Karpas-422 (cell line): ENCODE measurements at regions not wholly inside any gene's neighbourhood (a gene's known extent, or its start where the extent isn't known, plus 50 kb on each side); places are given as distances from the start of the nearest gene placed in this dataset.
"Not testable (repeated sequence)": the region's sequence is repeated elsewhere in the genome, so short reads cannot be mapped to it uniquely, and the experiment has no call there.

ENCODE experiments used
- DNase-seq: peaks from one replicate; pipeline ENCODE4 v3.0.0-alpha.2; 2015
- H2AFZ ChIP-seq: fragments of 200-600 bp; sonication (generic); 2 replicates; pipeline ENCODE4 v1.6.1; 2014; ENCODE audit warnings: antibody characterized with exemption, low read length, mixed read lengths
- H3K27ac ChIP-seq: fragments of 200-600 bp; sonication (generic); 2 replicates; pipeline ENCODE4 v1.5.1; 2014; ENCODE audit warnings: mild to moderate bottlenecking, low read length, moderate library complexity
- H3K27me3 ChIP-seq: fragments of 200-600 bp; sonication (generic); 2 replicates; pipeline ENCODE4 v1.6.1; 2014; ENCODE audit warnings: low read length, mixed read lengths
- H3K36me3 ChIP-seq: fragments of 200-600 bp; sonication (generic); 2 replicates; pipeline ENCODE4 v1.6.1; 2014; ENCODE audit warnings: low read length, mixed read lengths; ENCODE audit not compliant: insufficient read depth
- H3K4me1 ChIP-seq: fragments of 200-600 bp; sonication (generic); 2 replicates; pipeline ENCODE4 v1.6.1; 2014; ENCODE audit warnings: mild to moderate bottlenecking, low read length, mixed read lengths
- H3K4me2 ChIP-seq: fragments of 200-600 bp; sonication (generic); 2 replicates; pipeline ENCODE4 v1.6.1; 2014; ENCODE audit warnings: low read length, low read depth, mild to moderate bottlenecking; ENCODE audit not compliant: poor library complexity, severe bottlenecking
- H3K4me3 ChIP-seq: fragments of 200-600 bp; sonication (generic); 2 replicates; pipeline ENCODE4 v1.5.1; 2014; ENCODE audit warnings: mild to moderate bottlenecking, antibody characterized with exemption, low read length, mixed read lengths
- H3K79me2 ChIP-seq: fragments of 200-600 bp; sonication (generic); 2 replicates; pipeline ENCODE4 v1.6.1; 2014; ENCODE audit warnings: mild to moderate bottlenecking, low read length, mixed read lengths
- H3K9ac ChIP-seq: fragments of 200-600 bp; sonication (generic); 2 replicates; pipeline ENCODE4 v1.6.0; 2014; ENCODE audit warnings: low read length
- H3K9me2 ChIP-seq: fragments of 200-600 bp; sonication (generic), shearing (Covaris generic); replicated peaks from 2 replicates; pipeline ENCODE4 v1.6.0; 2014; ENCODE audit warnings: mild to moderate bottlenecking, low read length, moderate library complexity; ENCODE audit not compliant: insufficient read depth
- H3K9me3 ChIP-seq: fragments of 300-700, 200-600 bp; sonication (generic); 2 replicates; pipeline ENCODE4 v1.6.1; 2014; ENCODE audit warnings: low read length, mixed read lengths
- H4K20me1 ChIP-seq: fragments of 200-600 bp; sonication (generic); 2 replicates; pipeline ENCODE4 v1.6.1; 2014; ENCODE audit warnings: mild to moderate bottlenecking, antibody characterized with exemption, low read length, low read depth; ENCODE audit not compliant: insufficient read depth

- no peak overlapping the region for H3K4me3 ChIP-seq
- no peaks in the 10 kb centered on the region for H3K36me3 ChIP-seq
- H3K27ac ChIP-seq: no peak overlapping the region
- H3K79me2 ChIP-seq: no peaks in the 10 kb centered on the region
- DNase-seq: no peak
- H2AFZ ChIP-seq: no peak overlapping the region
- H4K20me1 ChIP-seq: no peaks in the 10 kb centered on the region
- no peaks in the 10 kb centered on the region for H3K4me1 ChIP-seq
- H3K9me3 ChIP-seq: no peaks in the 10 kb centered on the region
- H3K27me3 ChIP-seq: no peaks in the 10 kb centered on the region
- no peak overlapping the region for H3K9ac ChIP-seq
- H3K9me2 ChIP-seq: no peaks in the 10 kb centered on the region
- H3K4me2 ChIP-seq: no peak overlapping the region
Observed at GRCh38 chr12:88361493-88361892, 218.8 kb downstream of the KITLG start.

GRCh38 chr12:88362439-88362838, 217.8 kb downstream of the KITLG start:
- H3K9ac ChIP-seq: no peak overlapping the region
- H3K36me3 ChIP-seq: no peaks in the 10 kb centered on the region
- no peaks in the 10 kb centered on the region for H3K9me2 ChIP-seq
- H3K4me2 ChIP-seq: no peak overlapping the region
- H2AFZ ChIP-seq: no peak overlapping the region
- H3K4me3 ChIP-seq: no peak overlapping the region
- no peaks in the 10 kb centered on the region for H3K79me2 ChIP-seq
- no peak overlapping the region for H3K27ac ChIP-seq
- no peaks in the 10 kb centered on the region for H3K4me1 ChIP-seq
- no peaks in the 10 kb centered on the region for H3K27me3 ChIP-seq
- no peaks in the 10 kb centered on the region for H4K20me1 ChIP-seq
- DNase-seq: no peak
- no peaks in the 10 kb centered on the region for H3K9me3 ChIP-seq

GRCh38 chr12:88365403-88365802, 214.9 kb downstream of the KITLG start:
- no peaks in the 10 kb centered on the region for H3K79me2 ChIP-seq

GRCh38 chr12:88366101-88366500, 214.2 kb downstream of the KITLG start:
- Histone ChIP-seq H3K9me3 (no peaks in the 10 kb centered on the region), H3K27ac (no peak overlapping the region), H4K20me1 (no peaks in the 10 kb centered on the region), H2AFZ (no peak overlapping the region), H3K27me3 (no peaks in the 10 kb centered on the region), H3K79me2 (no peaks in the 10 kb centered on the region), H3K4me1 (no peaks in the 10 kb centered on the region), H3K4me2 (no peak overlapping the region), H3K4me3 (no peak overlapping the region), H3K9ac (no peak overlapping the region), H3K36me3 (no peaks in the 10 kb centered on the region), H3K9me2 (no peaks in the 10 kb centered on the region)
- DNase-seq: peak; percentile 30

More at GRCh38 chr12:88365403-88365802, 214.9 kb downstream of the KITLG start:
- H3K4me1 ChIP-seq: no peaks in the 10 kb centered on the region
- H3K4me2 ChIP-seq: no peak overlapping the region
- H3K9me3 ChIP-seq: no peaks in the 10 kb centered on the region
- H3K27me3 ChIP-seq: no peaks in the 10 kb centered on the region
- no peak overlapping the region for H3K27ac ChIP-seq
- no peaks in the 10 kb centered on the region for H4K20me1 ChIP-seq
- H3K9ac ChIP-seq: no peak overlapping the region
- H2AFZ ChIP-seq: no peak overlapping the region
- no peaks in the 10 kb centered on the region for H3K36me3 ChIP-seq
- no peaks in the 10 kb centered on the region for H3K9me2 ChIP-seq
- no peak overlapping the region for H3K4me3 ChIP-seq
- no peak for DNase-seq

GRCh38 chr12:88367231-88367630, 213.0 kb downstream of the KITLG start:
- H2AFZ ChIP-seq: no peak overlapping the region
- H3K9ac ChIP-seq: no peak overlapping the region
- H4K20me1 ChIP-seq: no peaks in the 10 kb centered on the region
- no peak overlapping the region for H3K4me3 ChIP-seq
- no peaks in the 10 kb centered on the region for H3K4me1 ChIP-seq
- H3K79me2 ChIP-seq: no peaks in the 10 kb centered on the region
- H3K9me2 ChIP-seq: no peaks in the 10 kb centered on the region
- no peaks in the 10 kb centered on the region for H3K27me3 ChIP-seq
- no peaks in the 10 kb centered on the region for H3K36me3 ChIP-seq
- no peaks in the 10 kb centered on the region for H3K9me3 ChIP-seq
- H3K27ac ChIP-seq: no peak overlapping the region
- DNase-seq: no peak
- H3K4me2 ChIP-seq: no peak overlapping the region

GRCh38 chr12:88368077-88368476, 212.2 kb downstream of the KITLG start:
- DNase-seq, H3K9ac ChIP-seq, H3K4me1 ChIP-seq, H3K36me3 ChIP-seq, H3K27ac ChIP-seq, H3K27me3 ChIP-seq, H3K4me3 ChIP-seq, H2AFZ ChIP-seq, H3K9me3 ChIP-seq, H3K4me2 ChIP-seq, H3K79me2 ChIP-seq, H3K9me2 ChIP-seq, H4K20me1 ChIP-seq: not testable (repeated sequence)

- peak; percentile 10 for DNase-seq
- Histone ChIP-seq H2AFZ (no peak overlapping the region), H3K36me3 (no peaks in the 10 kb centered on the region), H3K27me3 (no peaks in the 10 kb centered on the region), H3K79me2 (no peaks in the 10 kb centered on the region), H3K4me3 (no peak overlapping the region), H3K9ac (no peak overlapping the region), H4K20me1 (no peaks in the 10 kb centered on the region), H3K9me3 (no peaks in the 10 kb centered on the region), H3K4me1 (no peaks in the 10 kb centered on the region; the same call in 1 of the 2 replicates), H3K4me2 (no peak overlapping the region), H3K9me2 (no peaks in the 10 kb centered on the region), H3K27ac (no peak overlapping the region)
Observed at GRCh38 chr12:88371416-88372183, 208.7 kb downstream of the KITLG start.

- H4K20me1 ChIP-seq: no peaks in the 10 kb centered on the region
- no peak overlapping the region for H2AFZ ChIP-seq
- H3K4me3 ChIP-seq: no peak overlapping the region
- no peaks in the 10 kb centered on the region for H3K27me3 ChIP-seq
- H3K9me2 ChIP-seq: no peaks in the 10 kb centered on the region
- DNase-seq: no peak
- no peak overlapping the region for H3K4me2 ChIP-seq
- H3K27ac ChIP-seq: no peak overlapping the region
- H3K9me3 ChIP-seq: no peaks in the 10 kb centered on the region
- no peak overlapping the region for H3K9ac ChIP-seq
- no peaks in the 10 kb centered on the region for H3K36me3 ChIP-seq
- H3K4me1 ChIP-seq: no peaks in the 10 kb centered on the region; the same call in 1 of the 2 replicates
- no peaks in the 10 kb centered on the region for H3K79me2 ChIP-seq
Observed at GRCh38 chr12:88375306-88376305, 204.7 kb downstream of the KITLG start.
